HepG2 (cell line): ENCODE measurements at regions not wholly inside any gene's neighbourhood (a gene's known extent, or its start where the extent isn't known, plus 50 kb on each side); places are given as distances from the start of the nearest gene placed in this dataset.
A peak's percentile ranks its signal among the peaks of the same experiment; 100 is the strongest.

Experiments used
- ATAC-seq: fragments of 200-7000 bp; cut with Tn5 transposase; 3 replicates; pipeline ENCODE4 v1.9.1; 2020; ENCODE audit warnings: mild to moderate bottlenecking, moderate library complexity
- BruUV-seq: library from RNA; stranded (reverse); fragments of 400-500 nt; replicated peaks from 2 replicates; lab custom pipeline; 2021; lab: Mats Ljungman, UMichigan
- CTCF ChIA-PET: fragments of 300-600 bp; formaldehyde crosslinking; extraction: SDS; loops from one replicate; lab custom pipeline; 2021; ENCODE audit warnings: low total read pairs, inconsistent platforms, low intra/inter-chr PET ratio; lab: Yijun Ruan, JAX
- POLR2A ChIA-PET: fragments of 350-600 bp; sonication (Branson Sonifier 250); formaldehyde crosslinking; loops from one replicate; lab custom pipeline; 2020; ENCODE audit warnings: antibody characterized with exemption, inconsistent platforms; lab: Yijun Ruan, JAX
- DNase-seq: peaks from one replicate; pipeline ENCODE4 v3.0.0-alpha.2; 2015; ENCODE audit warnings: low spot score
- FAIRE-seq: peaks from 3 replicates; lab custom pipeline; 2011; peaks lifted over from hg19 to GRCh38; lab: Jason Lieb, UNC
- H2AFZ ChIP-seq: one replicate; pipeline ENCODE4 v1.6.1; 2011; ENCODE audit warnings: low read length, inconsistent platforms
- H3K27ac ChIP-seq: fragments of 300-600 bp; 3 replicates; pipeline ENCODE4 v1.8.0; 2011; ENCODE audit warnings: mixed run types, mild to moderate bottlenecking, mixed read lengths, low read length, inconsistent platforms; ENCODE audit not compliant: insufficient read depth; ENCODE audit errors: extremely low read length
- H3K27me3 ChIP-seq, 2 experiments: fragments of 200-600 bp in 1 of 2; 2 replicates in 1 of 2; 3 replicates in 1 of 2; pipeline versions ENCODE4 v1.6.0 to v1.8.0; 2011; ENCODE audit warnings: low read length in 2 of 2, mild to moderate bottlenecking in 2 of 2, moderate library complexity in 2 of 2, inconsistent platforms in 1 of 2; ENCODE audit not compliant: insufficient read depth in 2 of 2, control insufficient read depth in 1 of 2
- H3K36me3 ChIP-seq, 2 experiments: fragments of 200-600 bp in 1 of 2; replicated peaks in 1 of 2; 2 replicates in 1 of 2; 3 replicates in 1 of 2; pipeline versions ENCODE4 v1.5.1 to v1.8.0; 2011; ENCODE audit warnings: low read length in 2 of 2, inconsistent platforms in 1 of 2; ENCODE audit not compliant: insufficient read depth in 2 of 2, control insufficient read depth in 1 of 2
- H3K4me1 ChIP-seq: 2 replicates; pipeline ENCODE4 v1.5.1; 2012; ENCODE audit warnings: low read length, inconsistent platforms; ENCODE audit not compliant: insufficient read depth
- H3K4me2 ChIP-seq: 2 replicates; pipeline ENCODE4 v1.6.0; 2011; ENCODE audit warnings: low read depth, low read length, inconsistent platforms
- H3K4me3 ChIP-seq, 3 experiments: fragments of 200-600 bp in 1 of 3; sonication (generic), shearing (Covaris generic) in 1 of 3; replicated peaks in 1 of 3; 2 replicates each; pipeline ENCODE4 v1.5.1; 2011 to 2016; ENCODE audit warnings: low read length in 3 of 3, inconsistent platforms in 2 of 3, low read depth in 2 of 3, mild to moderate bottlenecking in 2 of 3, control low read depth in 1 of 3, mixed read lengths in 1 of 3; ENCODE audit not compliant: insufficient read depth in 1 of 3
- H3K79me2 ChIP-seq: one replicate; pipeline ENCODE4 v1.6.1; 2011; ENCODE audit warnings: low read length, inconsistent platforms; ENCODE audit not compliant: insufficient read depth
- H3K9ac ChIP-seq: 2 replicates; pipeline ENCODE4 v1.6.0; 2011; ENCODE audit warnings: mild to moderate bottlenecking, low read depth, low read length, inconsistent platforms; ENCODE audit not compliant: insufficient read depth
- H3K9me3 ChIP-seq: 2 replicates; pipeline ENCODE4 v1.5.1; 2012; ENCODE audit warnings: mild to moderate bottlenecking, low read length
- H4K20me1 ChIP-seq: 2 replicates; pipeline ENCODE4 v1.6.0; 2011; ENCODE audit warnings: inconsistent platforms, mild to moderate bottlenecking, low read length, moderate library complexity; ENCODE audit not compliant: insufficient read depth
- CCAR2 ChIP-seq: fragments of 200-400 bp; formaldehyde crosslinking; optimal IDR thresholded peaks from 2 replicates; pipeline ENCODE3; 2018; ENCODE audit warnings: low read depth, mild to moderate bottlenecking, low read length, moderate library complexity
- CCDC6 ChIP-seq: sonication (generic); formaldehyde crosslinking; IDR thresholded peaks from 2 replicates; pipeline ENCODE4 v1.8.1; 2022; ENCODE audit warnings: mild to moderate bottlenecking, missing genetic modification reagents, moderate library complexity
- ETV6 ChIP-seq: sonication (generic); formaldehyde crosslinking; conservative IDR thresholded peaks from 2 replicates; pipeline ENCODE4 v1.4.0; 2020; ENCODE audit warnings: missing genetic modification reagents
- FOSL1 ChIP-seq: sonication (generic); formaldehyde crosslinking; IDR thresholded peaks from 2 replicates; pipeline ENCODE4 v1.9.0; 2021; ENCODE audit warnings: missing genetic modification reagents, borderline replicate concordance
- RAD51 ChIP-seq: fragments of 450-650 bp; IDR thresholded peaks from 2 replicates; pipeline ENCODE4 v1.6.1; 2016; ENCODE audit warnings: borderline replicate concordance
- SATB2 ChIP-seq: sonication (generic); formaldehyde crosslinking; IDR thresholded peaks from 2 replicates; pipeline ENCODE4 v1.5.0; 2020; ENCODE audit warnings: missing genetic modification reagents
- TGIF2 ChIP-seq: IDR thresholded peaks from 2 replicates; pipeline ENCODE4 v1.6.1; 2016; ENCODE audit warnings: control low read depth, missing compliant biosample characterization
- ZC3H4 ChIP-seq: sonication (generic); formaldehyde crosslinking; IDR thresholded peaks from 2 replicates; pipeline ENCODE4 v1.4.0; 2020; ENCODE audit warnings: missing genetic modification reagents, borderline replicate concordance
- ZNF605 ChIP-seq: sonication (generic); formaldehyde crosslinking; IDR thresholded peaks from 2 replicates; pipeline ENCODE4 v1.8.0; 2022; ENCODE audit warnings: mild to moderate bottlenecking, missing genetic modification reagents
- ZSCAN20 ChIP-seq: sonication (generic); formaldehyde crosslinking; IDR thresholded peaks from 2 replicates; pipeline ENCODE4 v1.4.0; 2020; ENCODE audit warnings: missing genetic modification reagents, mild to moderate bottlenecking, borderline replicate concordance
- WGBS: methylation state at CpG from one replicate; pipeline ENCODE4 v1.1.6; 2017; ENCODE audit warnings: low lambda C conversion rate; 5-methylcytosine and 5-hydroxymethylcytosine counted together
- in situ Hi-C: cut with HindIII; loops from 2 replicates; pipeline ENCODE4 v1.10.0; 2017; ENCODE audit warnings: low pct_unique_long_range_greater_than_20kb; ENCODE audit not compliant: extremely low pct_ligation_motif_present
- intact Hi-C: fragments of 100-400 bp; cut with micrococcal nuclease; formaldehyde crosslinking; loops from one replicate; pipeline ENCODE4 v1.10.0; 2022; ENCODE audit not compliant: unreplicated experiment

DNA sequence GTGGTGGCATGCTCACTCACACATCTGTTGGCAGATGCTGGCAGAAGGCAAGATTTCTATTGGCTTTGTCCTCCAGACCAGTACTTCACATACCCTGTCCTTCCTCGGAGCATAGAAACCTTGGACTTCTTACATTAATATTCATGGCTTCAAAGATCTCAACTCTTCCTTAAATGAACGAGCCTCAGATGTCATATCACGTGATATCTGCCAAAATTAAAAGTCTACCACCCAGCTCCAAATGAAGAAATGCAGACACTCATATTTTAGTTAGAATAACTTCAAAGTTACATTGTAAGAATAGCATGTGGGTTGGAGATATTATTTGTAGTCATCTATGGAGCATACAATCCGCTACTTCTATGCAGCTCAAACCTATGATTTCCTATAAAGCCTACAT is 1994.9 kb downstream of the NCAM2 start:
- Histone ChIP-seq H3K4me1 (no peaks in the 10 kb centered on the region), H2AFZ (no peak overlapping the region), H3K36me3 (no peaks in the 10 kb centered on the region), H3K9ac (no peak overlapping the region), H3K27ac (no peak overlapping the region), H3K4me2 (no peak overlapping the region), H3K9me3 (peaks cover 95% of the 10 kb centered on the region), H3K4me3 (no peak overlapping the region), H3K27me3 (no peaks in the 10 kb centered on the region), H4K20me1 (no peaks in the 10 kb centered on the region), H3K79me2 (no peaks in the 10 kb centered on the region)
- in situ Hi-C loops, result no loop called here
- TF ChIP-seq RAD51 (peak; percentile 78), SATB2 (CRISPR knock-in tag) (no peak)
- ChIA-PET POLR2A (no interaction called here), CTCF (no interaction called here)
- WGBS, result 9% methylated on average over 4 of the region's 4 CpGs
- intact Hi-C loops, result no loop called here
- FAIRE-seq (no peak), DNase-seq (no peak), ATAC-seq (no peak)
- no TSS peak for BruUV-seq

DNA sequence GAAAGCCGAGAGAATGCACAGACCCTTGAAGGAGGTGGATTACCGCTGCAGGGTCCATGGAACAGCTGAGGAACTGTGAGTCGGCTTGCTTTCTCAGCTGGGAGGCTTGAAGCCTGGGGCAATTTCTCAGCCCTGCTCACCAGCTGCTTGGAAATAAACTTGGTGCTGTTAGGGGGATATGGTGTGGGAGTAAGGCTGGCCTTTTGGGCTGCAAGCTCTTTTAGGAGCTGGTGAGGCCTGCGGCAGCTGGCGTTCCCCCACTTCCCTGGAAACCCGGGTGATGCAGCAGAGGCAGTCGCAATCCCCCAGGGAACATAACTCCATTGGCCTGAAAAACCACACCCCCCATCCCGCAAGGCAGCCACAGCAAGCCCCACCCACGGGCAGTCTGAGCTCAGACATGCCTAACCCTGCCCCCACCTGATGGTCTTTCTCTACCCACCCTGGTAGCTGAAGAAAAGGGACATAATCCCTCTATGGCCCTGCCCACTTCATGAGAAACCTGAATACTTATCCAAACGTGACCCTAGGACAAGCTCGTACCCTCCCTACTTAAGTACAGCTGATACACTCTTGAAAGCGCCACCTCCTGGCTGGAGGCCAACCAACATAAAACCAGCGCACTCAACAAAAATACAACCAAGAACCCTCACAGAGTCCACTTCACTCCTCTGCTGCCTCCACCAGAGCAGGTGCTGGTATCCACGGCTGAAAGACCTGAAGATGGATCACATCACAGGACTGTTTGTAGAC is 1995.8 kb downstream of the NCAM2 start:
- no peak overlapping the region for H3K27ac ChIP-seq
- no TSS peak for BruUV-seq
- H3K9ac ChIP-seq, result no peak overlapping the region
- H3K9me3 ChIP-seq, result peaks cover 90% of the 10 kb centered on the region
- H4K20me1 ChIP-seq, result no peaks in the 10 kb centered on the region
- H3K36me3 ChIP-seq, result no peaks in the 10 kb centered on the region
- intact Hi-C loops, result no loop called here
- no peak overlapping the region for H3K4me2 ChIP-seq
- H3K27me3 ChIP-seq, result no peaks in the 10 kb centered on the region
- CTCF ChIA-PET, result no interaction called here
- H2AFZ ChIP-seq, result no peak overlapping the region
- H3K4me3 ChIP-seq, result no peak overlapping the region
- TF ChIP-seq ETV6 (CRISPR knock-in tag), result no peak
- no peak for TF ChIP-seq CCDC6
- TF ChIP-seq ZSCAN20, result no peak
- no peak for TF ChIP-seq ZNF605 (CRISPR knock-in tag)
- no peak for TF ChIP-seq FOSL1
- TF ChIP-seq ZC3H4 (CRISPR knock-in tag), result no peak
- no peak for TF ChIP-seq CCAR2
- no peak for TF ChIP-seq TGIF2 (CRISPR knock-in tag)
- TF ChIP-seq, all 625 proteins: peak for 0
- FAIRE-seq (no peak), DNase-seq (no peak), ATAC-seq (no peak)
- Histone ChIP-seq H3K79me2 (no peaks in the 10 kb centered on the region), H3K4me1 (no peaks in the 10 kb centered on the region)
- 30% methylated on average over 9 of the region's 14 CpGs for WGBS
- in situ Hi-C loops, result no loop called here
- POLR2A ChIA-PET, result no interaction called here
